ENCODE measurements at regions not wholly inside any gene's neighbourhood (a gene's known extent, or its start where the extent isn't known, plus 50 kb on each side); places are given as distances from the start of the nearest gene placed in this dataset.

DNA sequence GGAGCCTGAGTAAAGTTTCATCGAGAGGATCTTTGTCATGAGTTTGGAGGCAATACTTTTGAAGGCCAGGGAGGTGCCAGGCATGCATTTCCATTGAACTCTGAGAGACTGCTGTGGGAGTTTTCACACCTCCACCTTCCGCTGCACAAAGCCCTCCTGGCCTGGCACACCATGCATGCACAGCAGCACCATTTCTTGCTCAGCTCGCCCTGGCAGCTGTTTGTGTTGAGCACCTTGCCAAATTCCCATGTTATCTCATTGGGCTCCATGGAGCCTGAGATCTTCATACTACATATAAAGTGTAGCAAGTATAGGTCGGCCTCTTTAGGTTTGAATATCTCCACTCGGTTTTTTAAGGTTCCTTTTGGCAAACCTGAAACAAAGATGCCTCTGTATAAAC lies 125.7 kb upstream of the CLINT1 start:
- in situ Hi-C loops (cut with MboI), result no loop called here
- Histone ChIP-seq H3K27me3 (replicated peaks; ENCODE audit: insufficient read depth) (no peaks in the 10 kb centered on the region; the same call in 1 of the 2 replicates), H3K9ac (no peak overlapping the region), H3K4me2 (ENCODE audit: unreplicated experiment) (no peak overlapping the region), H3K4me1 (ENCODE audit: insufficient read depth) (0 out of 2 replicates have a peak, but pooled peaks cover 5% of the 10 kb centered on the region), H3K9me3 (ENCODE audit: low read depth) (no peaks in the 10 kb centered on the region), H3K27ac (no peak overlapping the region), H3F3A (ENCODE audit: insufficient read depth) (no peaks in the 10 kb centered on the region), H2AFZ (no peak overlapping the region), H4K20me1 (ENCODE audit: insufficient read depth) (no peaks in the 10 kb centered on the region), H3K36me3 (ENCODE audit: low read depth) (no peaks in the 10 kb centered on the region), H3K9me2 (ENCODE audit: insufficient read depth) (no peaks in the 10 kb centered on the region), H3K79me2 (ENCODE audit: insufficient read depth) (no peaks in the 10 kb centered on the region), H3K4me3 (no peak overlapping the region)
- TF ChIP-seq EZH2 (IDR thresholded peaks at IDR 0.05; ENCODE audit: insufficient read depth, poor library complexity, severe bottlenecking), result no peak
- no peak for TF ChIP-seq EZH2phosphoT487 (IDR thresholded peaks at IDR 0.05; ENCODE audit: insufficient read depth, low read depth)
- no peak for DNase-seq
- WGBS, 2 experiments (ENCODE audit: low coverage in 1 of 2, low lambda C conversion rate in 2 of 2, missing lambda C conversion rate in 2 of 2), result 58 to 66% methylated on average over 5 of the region's 5 CpGs

DNA sequence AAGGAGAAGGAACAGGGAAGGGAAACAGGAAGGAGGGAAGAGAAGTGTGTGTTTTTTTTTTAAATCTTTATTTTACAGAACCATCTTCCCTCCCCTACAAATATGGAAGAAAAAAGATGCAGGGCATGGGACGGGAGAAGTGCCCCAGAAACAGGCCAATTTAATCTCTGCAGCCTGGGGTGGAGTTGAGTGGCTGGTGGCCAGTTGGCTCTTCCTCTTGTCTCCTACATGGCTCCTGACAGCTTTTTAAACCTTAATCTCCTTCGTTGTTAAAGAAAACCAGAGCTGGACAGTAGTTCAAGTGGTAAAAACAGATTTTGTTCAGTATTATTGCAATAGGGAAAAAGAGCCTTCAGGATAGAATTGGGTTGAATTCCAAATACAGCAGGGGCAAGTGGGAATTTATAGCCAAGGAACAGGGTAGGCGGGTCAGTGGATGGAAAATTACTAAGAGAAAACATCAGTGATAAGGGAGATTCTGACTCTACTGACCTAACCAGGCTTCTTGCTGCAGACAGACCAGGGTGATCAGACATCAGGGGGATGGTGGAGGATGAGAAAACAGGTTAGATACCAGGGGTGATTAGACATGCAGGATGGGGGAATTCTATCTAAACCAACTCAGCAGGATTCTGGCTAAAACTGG lies 125.1 kb upstream of the CLINT1 start:
- Histone ChIP-seq H3K9ac (no peak overlapping the region), H3K9me2 (ENCODE audit: insufficient read depth) (no peaks in the 10 kb centered on the region), H3K79me2 (ENCODE audit: insufficient read depth) (no peaks in the 10 kb centered on the region), H3K27ac (no peak overlapping the region), H3F3A (ENCODE audit: insufficient read depth) (no peaks in the 10 kb centered on the region), H3K4me1 (ENCODE audit: insufficient read depth) (no peaks in the 10 kb centered on the region), H3K27me3 (replicated peaks; ENCODE audit: insufficient read depth) (no peaks in the 10 kb centered on the region; the same call in 1 of the 2 replicates), H2AFZ (no peak overlapping the region), H3K4me3 (no peak overlapping the region), H3K36me3 (ENCODE audit: low read depth) (no peaks in the 10 kb centered on the region), H3K9me3 (ENCODE audit: low read depth) (no peaks in the 10 kb centered on the region), H4K20me1 (ENCODE audit: insufficient read depth) (no peaks in the 10 kb centered on the region), H3K4me2 (ENCODE audit: unreplicated experiment) (no peak overlapping the region)
- in situ Hi-C loops (cut with MboI), result no loop called here
- DNase-seq, result no peak
- no peak for TF ChIP-seq EZH2phosphoT487 (IDR thresholded peaks at IDR 0.05; ENCODE audit: insufficient read depth, low read depth)
- TF ChIP-seq EZH2 (IDR thresholded peaks at IDR 0.05; ENCODE audit: insufficient read depth, poor library complexity, severe bottlenecking), result no peak
- WGBS, 2 experiments (ENCODE audit: low coverage in 1 of 2, low lambda C conversion rate in 2 of 2, missing lambda C conversion rate in 2 of 2), result 19 to 22% methylated on average over 3 of the region's 3 CpGs

DNA sequence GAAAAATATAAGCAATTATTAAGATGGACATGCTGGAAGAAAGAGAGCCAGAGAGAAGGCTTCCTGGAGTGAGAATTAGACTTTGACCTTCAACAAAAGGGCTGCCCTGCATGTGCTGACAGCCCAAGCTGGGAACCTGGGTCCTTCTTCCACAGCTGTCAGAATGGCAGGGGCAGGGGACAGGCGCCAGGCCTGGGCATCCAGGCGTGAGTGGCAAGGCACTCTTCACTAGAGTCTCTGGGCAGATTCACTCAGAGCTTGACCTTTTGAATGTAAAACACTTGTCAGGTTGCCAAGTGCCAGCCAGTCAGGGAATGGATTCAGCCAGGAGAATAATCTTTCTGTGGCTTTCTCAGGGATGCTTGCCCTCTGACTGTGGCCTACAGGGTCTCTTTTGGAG lies 119.1 kb upstream of the CLINT1 start:
- Histone ChIP-seq H4K20me1 (ENCODE audit: insufficient read depth) (no peaks in the 10 kb centered on the region), H2AFZ (no peak overlapping the region), H3K9ac (no peak overlapping the region), H3K27me3 (replicated peaks; ENCODE audit: insufficient read depth) (no peaks in the 10 kb centered on the region; the same call in none of the 2 replicates), H3K36me3 (ENCODE audit: low read depth) (no peaks in the 10 kb centered on the region), H3K9me3 (ENCODE audit: low read depth) (no peaks in the 10 kb centered on the region), H3K27ac (no peak overlapping the region), H3K79me2 (ENCODE audit: insufficient read depth) (no peaks in the 10 kb centered on the region), H3F3A (ENCODE audit: insufficient read depth) (no peaks in the 10 kb centered on the region), H3K4me1 (ENCODE audit: insufficient read depth) (no peaks in the 10 kb centered on the region), H3K4me2 (ENCODE audit: unreplicated experiment) (no peak overlapping the region), H3K9me2 (ENCODE audit: insufficient read depth) (no peaks in the 10 kb centered on the region), H3K4me3 (no peak overlapping the region)
- TF ChIP-seq EZH2phosphoT487 (IDR thresholded peaks at IDR 0.05; ENCODE audit: insufficient read depth, low read depth) (no peak), EZH2 (IDR thresholded peaks at IDR 0.05; ENCODE audit: insufficient read depth, poor library complexity, severe bottlenecking) (no peak)
- in situ Hi-C loops (cut with MboI), result no loop called here
- DNase-seq, result peak; percentile 19
- 75 to 82% methylated on average over 2 of the region's 2 CpGs for WGBS, 2 experiments (ENCODE audit: low coverage in 1 of 2, low lambda C conversion rate in 2 of 2, missing lambda C conversion rate in 2 of 2)

DNA sequence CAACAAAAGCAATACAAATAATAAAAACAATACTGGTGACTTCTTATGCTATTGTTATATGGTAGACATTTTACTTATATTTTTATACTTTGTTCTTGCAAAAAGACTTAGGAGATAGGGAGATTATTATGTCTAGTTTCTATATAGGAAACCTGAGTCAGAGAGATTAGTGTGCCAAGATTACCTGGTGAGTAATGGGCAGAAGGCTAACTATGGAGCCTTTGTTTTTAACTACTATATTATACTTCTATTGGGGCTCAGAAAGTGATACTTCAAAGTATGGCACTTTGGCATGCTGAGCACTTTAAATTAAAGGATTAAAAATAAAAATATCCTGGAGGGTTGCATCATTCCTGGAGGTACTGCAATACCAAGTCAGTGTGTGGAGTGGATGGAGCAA lies 117.5 kb upstream of the CLINT1 start:
- no peak for TF ChIP-seq EZH2phosphoT487 (IDR thresholded peaks at IDR 0.05; ENCODE audit: insufficient read depth, low read depth)
- no peak for TF ChIP-seq EZH2 (IDR thresholded peaks at IDR 0.05; ENCODE audit: insufficient read depth, poor library complexity, severe bottlenecking)
- Histone ChIP-seq H4K20me1 (ENCODE audit: insufficient read depth) (no peaks in the 10 kb centered on the region), H3K4me2 (ENCODE audit: unreplicated experiment) (no peak overlapping the region), H3K27ac (no peak overlapping the region), H3K9me3 (ENCODE audit: low read depth) (no peaks in the 10 kb centered on the region), H3K4me1 (ENCODE audit: insufficient read depth) (no peaks in the 10 kb centered on the region), H3K9ac (no peak overlapping the region), H3K4me3 (no peak overlapping the region), H3K36me3 (ENCODE audit: low read depth) (no peaks in the 10 kb centered on the region), H3K79me2 (ENCODE audit: insufficient read depth) (no peaks in the 10 kb centered on the region), H3K9me2 (ENCODE audit: insufficient read depth) (no peaks in the 10 kb centered on the region), H2AFZ (no peak overlapping the region), H3F3A (ENCODE audit: insufficient read depth) (no peaks in the 10 kb centered on the region), H3K27me3 (replicated peaks; ENCODE audit: insufficient read depth) (no peaks in the 10 kb centered on the region; the same call in none of the 2 replicates)
- in situ Hi-C loops (cut with MboI), result no loop called here
- peak; percentile 20 for DNase-seq

DNA sequence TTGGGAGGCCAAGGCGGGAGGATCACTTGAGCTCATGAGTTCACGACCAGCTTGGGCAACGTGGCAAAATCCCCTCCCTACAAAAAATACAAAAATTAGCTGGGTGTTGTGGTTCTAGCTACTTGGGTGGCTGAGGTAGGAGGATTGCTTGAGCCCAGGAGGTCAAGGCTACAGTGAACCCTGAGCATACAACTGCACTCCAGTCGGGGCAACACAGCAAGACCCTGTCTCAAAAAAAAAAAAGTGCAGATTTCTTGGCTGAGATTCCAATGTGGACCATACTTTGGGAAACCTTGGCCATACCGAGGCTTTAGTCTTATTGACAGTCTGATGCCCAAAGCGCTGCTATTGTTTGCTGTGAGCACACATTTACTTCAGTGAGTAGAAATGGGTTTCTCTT lies 113.6 kb upstream of the CLINT1 start:
- Histone ChIP-seq H3K4me1 (ENCODE audit: insufficient read depth) (no peaks in the 10 kb centered on the region), H3K27ac (no peak overlapping the region), H2AFZ (no peak overlapping the region), H3K4me2 (ENCODE audit: unreplicated experiment) (no peak overlapping the region), H3K9me3 (ENCODE audit: low read depth) (no peaks in the 10 kb centered on the region), H3K27me3 (replicated peaks; ENCODE audit: insufficient read depth) (no peaks in the 10 kb centered on the region; the same call in 1 of the 2 replicates), H3K36me3 (ENCODE audit: low read depth) (no peaks in the 10 kb centered on the region), H3K4me3 (no peak overlapping the region), H3F3A (ENCODE audit: insufficient read depth) (no peaks in the 10 kb centered on the region), H4K20me1 (ENCODE audit: insufficient read depth) (no peaks in the 10 kb centered on the region), H3K79me2 (ENCODE audit: insufficient read depth) (no peaks in the 10 kb centered on the region), H3K9me2 (ENCODE audit: insufficient read depth) (no peaks in the 10 kb centered on the region), H3K9ac (no peak overlapping the region)
- WGBS, 2 experiments (ENCODE audit: low coverage in 1 of 2, low lambda C conversion rate in 2 of 2, missing lambda C conversion rate in 2 of 2), result 52 to 57% methylated on average over 6 of the region's 6 CpGs
- no peak for DNase-seq
- no peak for TF ChIP-seq EZH2 (IDR thresholded peaks at IDR 0.05; ENCODE audit: insufficient read depth, poor library complexity, severe bottlenecking)
- TF ChIP-seq EZH2phosphoT487 (IDR thresholded peaks at IDR 0.05; ENCODE audit: insufficient read depth, low read depth), result no peak
- in situ Hi-C loops (cut with MboI), result no loop called here

Measured in GM23248 (cell line).